GM21737 (cell line): ENCODE measurements at regions not wholly inside any gene's neighbourhood (a gene's known extent, or its start where the extent isn't known, plus 50 kb on each side); places are given as distances from the start of the nearest gene placed in this dataset.

ENCODE experiments used
- ATAC-seq: cut with Tn5 transposase; IDR thresholded peaks from one replicate; pipeline ENCODE4 v1.9.1; 2021; ENCODE audit warnings: mild to moderate bottlenecking, moderate library complexity; ENCODE audit not compliant: unreplicated experiment

DNA sequence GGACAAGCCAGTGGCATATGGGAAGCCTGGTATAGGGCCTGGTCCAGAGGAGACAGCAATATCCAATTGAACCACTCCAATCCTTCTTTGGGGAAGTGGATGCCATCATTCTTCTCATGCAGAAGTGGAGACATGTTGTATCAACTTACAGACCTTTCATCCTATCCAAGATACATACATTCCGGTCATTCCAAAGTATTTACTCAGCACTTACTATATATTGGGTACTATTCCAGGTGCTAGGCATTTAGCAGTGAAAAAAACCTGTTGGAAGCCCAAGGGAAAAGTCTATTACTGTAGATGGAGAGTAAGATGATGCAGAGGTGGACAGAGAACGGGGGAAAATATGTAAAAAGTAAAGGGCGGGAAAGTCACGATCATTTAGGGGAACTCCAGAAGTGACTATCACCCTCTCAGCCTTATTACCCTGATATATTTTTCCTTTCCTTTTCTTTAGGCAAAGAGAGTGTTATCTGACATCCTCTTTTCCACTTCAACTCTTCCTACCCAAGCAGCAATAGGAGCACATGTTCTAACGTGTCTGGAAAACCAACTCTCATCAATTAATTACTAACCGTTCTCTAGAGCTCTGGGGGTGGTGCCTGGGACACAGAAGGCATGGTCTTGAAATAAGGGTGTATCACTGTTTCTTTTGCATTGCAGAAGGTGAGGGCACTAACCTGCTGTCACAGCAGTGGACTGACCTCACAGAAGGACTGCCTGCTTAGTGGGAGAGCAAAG is 210.1 kb upstream of the MAF start:
- ATAC-seq: no peak

DNA sequence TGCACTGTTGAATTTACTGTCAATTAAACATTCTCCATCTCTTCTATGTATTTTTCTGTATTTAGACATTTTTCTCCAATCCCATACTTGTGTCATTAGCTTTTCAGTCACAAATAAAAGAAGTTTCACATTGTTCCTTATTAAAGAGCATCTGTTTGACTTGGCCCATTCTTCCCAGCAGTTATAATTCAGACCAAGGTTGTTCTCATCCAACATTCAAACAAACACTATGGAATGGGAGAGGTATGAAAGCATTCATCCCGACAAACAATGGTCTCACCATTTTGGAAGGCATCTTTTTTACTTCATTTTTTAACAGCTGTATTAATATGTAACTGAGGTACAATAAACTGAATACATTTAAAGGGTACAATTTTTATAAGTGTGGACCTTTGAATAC is 208.8 kb upstream of the MAF start:
- ATAC-seq: no peak

DNA sequence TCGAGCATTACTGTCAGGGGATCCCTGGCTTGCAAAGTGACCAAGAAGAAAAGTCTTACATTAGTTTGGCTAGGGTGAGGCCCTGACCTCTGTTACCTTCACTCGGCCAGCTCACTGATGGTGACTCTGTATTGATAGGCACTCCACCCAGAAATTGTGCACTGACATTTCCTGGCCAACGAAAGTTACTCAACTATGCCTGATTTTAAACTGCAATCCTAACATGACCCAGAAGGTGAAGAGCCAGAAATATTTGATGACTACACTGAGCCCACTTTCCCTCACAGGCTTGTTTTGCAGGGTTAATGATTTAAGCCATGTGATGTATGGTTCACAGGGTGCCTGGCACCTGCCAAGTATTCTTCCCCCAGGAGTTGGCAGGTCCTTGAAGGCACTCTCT is 208.2 kb upstream of the MAF start:
- no peak for ATAC-seq

DNA sequence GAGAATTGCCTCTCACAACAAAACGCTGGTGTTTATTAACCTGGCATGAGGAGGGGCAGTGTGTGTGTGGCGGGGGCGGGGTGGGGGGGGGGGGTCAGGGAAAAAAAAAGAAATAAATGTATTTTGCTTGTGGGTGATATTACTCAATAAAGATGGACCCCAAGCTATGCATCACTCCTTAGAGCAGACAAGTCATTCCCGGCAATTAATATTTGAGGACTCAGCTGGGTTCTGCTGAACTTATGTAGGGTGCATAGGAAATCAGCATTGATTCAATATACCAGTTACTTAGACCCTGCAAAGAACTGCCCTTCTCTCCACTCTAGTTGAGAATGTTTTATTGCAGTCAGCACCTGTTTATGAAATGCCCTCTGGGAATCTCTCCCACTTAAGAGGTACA is 206.2 kb upstream of the MAF start:
- no peak for ATAC-seq

DNA sequence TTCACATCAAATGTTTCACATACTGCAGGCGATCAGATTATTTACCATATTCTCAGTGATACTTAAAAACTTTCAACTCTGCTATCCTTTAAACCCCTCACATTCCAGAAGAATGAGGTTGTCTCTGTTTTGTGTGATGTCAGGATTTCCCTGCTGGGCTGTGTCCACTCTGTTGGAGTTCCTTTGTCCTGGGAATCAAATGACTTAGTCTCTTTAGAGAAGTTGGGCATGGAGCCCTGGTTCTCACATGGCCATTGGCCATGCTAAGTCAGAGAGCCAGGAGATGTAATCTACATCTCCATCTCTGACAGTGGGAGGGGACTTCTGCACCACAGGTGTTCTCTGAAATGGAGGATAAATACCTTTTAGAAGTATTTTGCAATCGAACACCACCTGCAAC is 205.1 kb upstream of the MAF start:
- ATAC-seq: no peak

DNA sequence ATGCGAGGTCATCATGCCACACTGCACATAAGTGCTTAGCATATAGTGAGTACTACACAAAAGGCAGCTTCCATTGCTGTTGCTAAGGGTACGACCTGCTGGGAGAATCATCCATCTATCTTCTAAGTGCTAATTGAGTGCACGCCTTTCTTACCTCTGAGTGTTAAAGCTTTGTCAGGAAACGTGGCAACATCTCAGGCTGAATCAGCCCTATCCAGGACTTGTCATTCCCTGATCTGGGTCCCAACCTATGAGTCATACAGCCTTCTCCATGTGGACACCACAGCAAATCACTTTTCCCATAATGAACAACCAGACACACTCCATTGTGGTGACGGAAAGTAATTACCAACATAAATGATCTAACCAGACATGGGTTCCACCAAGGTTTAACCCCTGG is 201.1 kb upstream of the MAF start:
- no peak for ATAC-seq

DNA sequence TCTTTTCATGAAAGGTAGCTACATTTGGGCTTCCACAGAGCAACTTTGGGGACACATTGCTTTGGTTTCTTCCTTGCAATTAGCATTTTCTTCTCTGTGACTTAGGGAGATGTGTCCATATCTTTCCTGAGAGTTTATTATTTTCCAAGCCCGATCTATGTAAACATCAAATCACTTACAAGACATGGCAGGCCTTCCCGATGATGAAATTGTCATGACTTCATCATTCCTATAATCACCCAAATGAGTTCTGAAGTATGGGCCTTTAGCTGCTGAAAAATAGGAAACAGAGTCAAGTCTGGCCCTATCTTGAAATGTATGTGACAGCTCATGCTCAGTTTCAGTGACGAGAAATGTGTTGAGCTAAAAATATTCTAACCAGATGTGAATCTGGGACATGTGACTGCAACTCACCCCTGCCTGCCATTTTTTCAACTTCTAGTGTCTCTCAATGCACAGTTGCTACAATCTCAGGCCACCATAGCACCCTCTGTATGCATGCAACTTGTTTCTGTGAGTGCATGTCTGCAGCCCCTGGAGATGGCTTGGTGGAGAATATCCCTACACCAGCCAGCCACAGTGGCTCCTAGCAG is 199.6 kb upstream of the MAF start:
- ATAC-seq: no peak

DNA sequence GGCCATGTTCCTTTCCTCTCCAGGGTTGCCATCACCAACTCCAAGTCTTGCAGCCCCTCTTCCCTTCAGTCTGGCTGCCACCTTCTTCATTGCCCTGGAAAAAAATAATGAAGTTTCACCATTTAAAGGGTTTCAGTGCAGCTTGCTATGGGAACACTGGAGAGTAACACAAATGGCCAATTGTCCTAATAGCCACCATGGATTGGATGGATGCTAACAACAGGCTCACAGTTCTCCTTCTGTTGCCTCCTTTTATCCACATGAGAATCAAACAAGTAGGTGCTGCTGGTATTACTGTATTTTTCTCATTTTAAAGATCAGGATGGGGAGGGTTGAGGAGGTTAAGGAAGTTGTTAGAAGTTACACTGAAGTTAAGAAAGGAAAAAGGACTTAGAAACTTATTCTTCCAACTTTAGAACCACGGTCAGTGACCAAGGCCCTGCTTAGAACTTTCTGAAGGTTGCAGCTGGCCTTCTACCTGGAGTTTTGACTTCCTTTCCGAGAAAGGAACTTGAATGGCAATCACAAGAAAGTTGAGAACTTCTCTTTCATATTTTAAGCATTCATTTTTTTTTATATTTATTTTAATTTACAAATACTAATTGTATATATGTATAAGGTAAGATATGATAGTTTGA is 198.0 kb upstream of the MAF start:
- no peak for ATAC-seq

DNA sequence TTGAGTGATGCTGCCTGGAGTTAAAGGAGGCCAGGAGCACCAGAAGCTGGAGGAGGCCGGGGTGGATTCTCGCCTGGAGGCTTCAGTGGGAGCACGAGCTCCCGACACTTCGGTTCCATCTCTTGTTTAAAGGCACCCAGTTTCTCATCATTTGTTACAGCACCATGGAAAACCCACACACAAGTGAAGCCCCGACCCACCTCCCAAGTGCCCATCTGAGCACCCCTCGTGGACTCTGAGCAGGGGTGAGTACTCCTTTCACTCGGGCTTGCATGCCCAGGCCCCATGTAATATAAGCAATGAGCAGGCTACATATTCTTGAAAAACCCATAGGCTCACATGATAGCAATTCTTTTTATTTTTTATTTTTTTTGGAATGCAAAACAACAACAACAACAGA is 196.9 kb upstream of the MAF start:
- ATAC-seq: no peak

DNA sequence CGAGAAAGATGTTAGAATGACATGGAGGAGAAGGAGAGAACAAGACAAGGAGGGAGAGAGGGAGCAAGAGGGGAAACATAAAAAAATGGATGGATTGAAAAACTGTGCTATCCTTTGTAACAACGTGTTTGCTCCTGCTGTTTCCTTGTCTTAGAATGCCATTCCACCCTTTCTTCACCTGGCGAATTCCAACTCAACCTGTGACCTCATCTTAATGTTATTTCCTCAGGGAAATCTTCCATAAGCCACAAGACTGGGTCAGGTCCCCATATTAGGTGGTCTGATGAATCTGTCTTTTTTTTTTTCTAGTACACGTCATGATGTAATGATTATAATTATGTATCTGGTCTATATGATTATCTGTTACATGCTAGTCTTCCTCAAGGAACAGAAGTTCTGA is 195.0 kb upstream of the MAF start:
- no peak for ATAC-seq

DNA sequence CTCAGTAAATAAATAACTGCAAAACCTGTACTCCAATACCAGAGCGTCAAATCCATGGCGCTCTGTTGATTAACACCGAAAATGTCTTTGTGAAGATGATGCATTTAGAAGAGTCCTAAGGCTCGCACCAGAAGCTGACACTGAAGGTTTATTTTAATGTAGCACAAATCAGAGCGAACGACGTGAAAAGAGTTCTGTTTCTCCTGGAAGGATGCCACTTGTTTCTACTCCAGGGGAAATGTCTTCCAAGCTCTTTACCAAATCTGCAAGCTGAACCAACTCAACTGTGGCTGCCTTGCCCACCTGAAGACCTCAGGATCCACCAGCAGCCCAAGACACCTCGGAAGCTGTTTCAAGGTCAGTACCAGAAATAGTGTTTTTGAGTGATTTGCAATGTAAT is 194.4 kb upstream of the MAF start:
- no peak for ATAC-seq

DNA sequence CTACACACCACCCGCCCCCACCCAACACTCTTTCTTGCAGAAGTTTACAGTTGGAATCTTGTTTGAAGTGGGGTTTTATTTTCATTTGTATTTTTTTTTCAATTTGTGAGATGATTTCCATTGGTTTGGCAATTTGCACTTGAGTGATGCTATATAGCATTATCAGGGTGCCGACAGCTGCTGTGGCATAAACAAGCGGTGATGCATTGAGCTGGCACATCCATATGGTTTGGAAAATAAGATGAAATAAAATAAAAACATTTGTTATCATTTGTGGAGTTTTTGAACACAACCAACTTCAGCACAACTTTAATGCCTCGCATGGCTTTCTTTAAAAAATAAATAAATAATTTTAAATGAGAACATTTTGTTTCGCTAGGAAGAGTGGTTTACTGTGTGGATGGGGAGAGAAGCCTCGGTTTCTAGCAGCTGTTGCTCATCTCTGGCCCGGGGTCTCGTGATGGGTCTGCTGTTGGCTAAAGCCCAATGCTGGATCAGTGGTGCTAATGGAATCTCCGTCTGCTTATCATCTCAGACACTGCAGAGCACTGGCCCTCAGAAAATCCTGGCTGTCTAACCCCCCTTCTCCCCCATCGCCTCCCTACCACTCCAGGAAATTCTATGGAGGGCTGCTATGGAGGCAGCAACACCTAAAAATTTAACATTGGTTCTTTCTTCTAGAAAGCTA is 192.3 kb upstream of the MAF start:
- ATAC-seq: no peak

DNA sequence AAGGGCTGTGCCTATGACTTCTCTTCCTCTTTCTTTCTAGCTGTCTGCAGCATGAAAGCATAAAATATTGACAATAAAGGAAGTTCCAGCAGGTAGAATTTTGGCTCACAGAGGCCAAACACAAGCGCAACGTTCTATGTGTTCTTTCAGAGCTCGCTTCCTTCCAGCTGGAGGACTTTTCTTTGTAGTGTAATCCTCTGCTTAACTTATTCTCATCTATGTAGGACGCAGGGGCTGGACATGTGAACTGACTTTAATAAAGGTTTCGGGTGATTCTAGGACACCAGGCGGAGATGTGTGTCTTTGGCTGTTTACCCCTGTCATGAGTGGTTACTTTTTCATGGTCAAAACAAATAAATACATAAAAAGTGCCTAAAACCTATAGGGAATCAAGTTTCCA is 191.5 kb upstream of the MAF start:
- no peak for ATAC-seq

DNA sequence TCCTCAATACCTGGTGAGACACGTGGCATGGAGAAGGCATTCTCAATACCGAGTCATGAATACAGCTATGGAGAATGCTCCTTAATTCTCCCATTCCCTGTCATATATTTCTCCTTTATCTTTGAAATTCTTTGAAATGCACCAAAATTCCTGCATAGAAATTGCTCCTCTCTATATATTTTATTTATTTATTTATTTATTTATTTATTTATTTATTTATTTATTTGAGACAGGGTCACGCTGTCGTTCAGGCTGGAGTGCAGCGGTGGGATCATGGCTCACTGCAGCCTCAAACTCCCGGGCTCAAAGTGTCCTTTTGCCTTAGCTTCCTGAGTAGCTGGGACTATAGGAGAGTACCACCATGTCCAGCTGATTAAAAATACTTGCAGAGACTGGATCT is 190.3 kb upstream of the MAF start:
- no peak for ATAC-seq

DNA sequence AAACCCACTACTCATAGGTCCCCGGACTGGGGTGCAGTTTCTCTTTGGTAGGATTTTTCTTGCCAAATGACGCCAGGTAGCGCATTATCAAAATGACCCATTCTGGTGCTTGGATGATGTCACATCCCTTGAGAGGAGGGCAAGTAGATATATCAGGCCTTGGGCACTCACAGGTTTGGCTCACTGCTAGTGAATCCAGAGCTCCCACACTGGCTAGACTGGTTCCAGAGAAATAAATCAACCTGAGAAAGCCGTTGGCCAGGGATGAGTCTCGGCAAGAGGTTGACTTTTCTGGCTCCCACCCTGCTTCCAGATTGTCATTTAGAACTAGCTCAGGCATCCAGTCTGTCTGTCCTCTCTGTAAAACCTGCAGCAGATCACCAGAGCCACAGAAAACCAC is 188.4 kb upstream of the MAF start:
- ATAC-seq: no peak

DNA sequence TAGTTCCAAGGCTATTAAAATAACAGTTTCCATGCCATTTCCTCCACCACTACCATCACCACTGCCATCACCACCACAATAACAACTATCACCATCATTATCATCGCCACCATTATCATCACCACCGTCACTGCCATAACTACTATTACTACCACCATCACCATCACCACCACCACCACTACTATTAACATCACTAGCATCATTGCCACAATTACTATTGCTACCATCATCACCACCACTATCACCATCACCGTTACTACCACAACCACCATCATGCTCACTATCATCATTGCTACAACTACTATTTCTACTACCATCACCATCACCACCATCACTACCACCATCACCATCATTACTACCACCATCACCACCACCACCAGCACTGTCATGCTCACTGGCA is 185.9 kb upstream of the MAF start:
- no peak for ATAC-seq

DNA sequence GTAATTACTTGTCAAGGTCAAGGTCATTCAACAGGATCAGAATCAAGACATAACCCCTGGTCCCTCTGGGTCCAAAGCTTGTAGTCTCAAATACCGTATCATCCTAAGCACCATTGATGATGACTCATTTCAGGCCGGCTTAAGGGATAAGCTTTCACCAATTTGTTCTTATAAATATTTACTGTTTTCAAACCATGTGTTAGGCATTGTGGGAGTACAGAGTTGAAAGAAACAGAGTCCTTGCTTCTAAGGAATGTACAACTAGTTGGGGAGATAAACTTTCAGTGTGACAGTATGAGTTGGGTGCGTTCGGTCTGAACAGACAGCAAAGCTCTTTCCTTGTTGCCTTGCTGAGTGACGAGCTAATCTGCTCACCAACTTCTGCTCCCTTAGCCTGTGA is 183.5 kb upstream of the MAF start:
- no peak for ATAC-seq

DNA sequence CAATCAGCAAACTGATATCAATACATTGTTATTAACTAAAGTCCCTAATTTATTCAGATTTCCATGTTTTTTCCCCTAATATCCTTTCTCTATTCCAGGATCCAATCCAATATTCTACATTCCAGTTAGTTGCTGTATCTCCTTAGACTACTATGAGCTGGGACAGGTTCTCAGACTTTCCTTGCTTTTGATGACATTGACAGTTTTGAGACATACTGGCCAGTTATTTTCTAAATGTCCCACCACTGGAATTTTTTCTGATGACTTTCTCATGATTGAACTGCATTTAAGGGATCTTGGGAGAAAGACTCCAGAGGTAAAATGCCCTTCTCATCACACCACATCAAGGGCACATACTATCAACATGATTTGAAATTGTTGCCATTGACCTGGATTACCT is 177.1 kb upstream of the MAF start:
- ATAC-seq: no peak

DNA sequence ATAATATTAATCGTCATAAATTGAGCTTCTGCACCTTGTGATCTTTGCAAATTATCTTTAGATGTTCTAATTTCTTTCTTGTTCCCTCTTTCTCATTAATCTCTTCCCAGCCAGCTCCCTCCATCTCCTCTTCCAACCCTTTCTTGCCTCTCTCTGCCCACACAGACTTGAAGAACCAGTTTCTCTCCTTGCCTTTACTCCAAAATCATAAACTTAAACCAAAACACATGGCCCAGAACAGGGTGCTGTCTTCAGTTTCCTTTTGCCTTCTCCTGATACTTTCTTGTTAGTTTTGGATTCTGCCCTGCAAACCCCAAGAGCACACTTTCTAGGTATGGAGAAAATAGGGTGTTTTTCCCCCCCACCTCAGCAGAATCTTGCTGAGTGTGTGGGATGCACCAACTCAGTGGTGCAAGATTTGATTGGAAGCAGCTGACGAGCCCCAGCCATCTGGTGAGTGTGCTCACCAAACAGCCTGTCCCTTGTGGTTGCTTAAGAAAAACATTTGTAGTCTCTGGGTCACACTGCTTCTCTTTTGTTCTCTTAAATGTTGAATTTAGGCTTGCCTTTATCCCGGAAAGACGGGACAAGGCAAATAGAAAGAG is 175.8 kb upstream of the MAF start:
- ATAC-seq: no peak

DNA sequence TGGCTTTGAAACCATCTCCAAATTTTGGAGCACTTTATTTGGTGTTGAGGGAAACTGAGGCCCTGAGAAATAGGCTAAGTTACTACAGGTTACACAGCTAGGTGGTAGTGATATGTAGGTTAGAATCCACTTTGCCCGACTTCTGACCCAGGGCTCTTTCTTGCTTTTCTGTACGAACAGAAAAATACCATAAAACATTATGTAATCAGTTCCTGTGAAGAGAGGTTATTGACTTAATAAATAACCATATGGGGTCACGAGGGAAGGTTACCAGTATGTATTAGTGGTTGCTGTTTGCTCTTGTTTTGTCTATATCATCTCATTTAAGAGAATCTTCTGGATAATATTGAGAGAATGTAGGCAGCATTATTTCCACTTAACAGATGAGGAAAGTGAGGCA is 172.2 kb upstream of the MAF start:
- no peak for ATAC-seq

DNA sequence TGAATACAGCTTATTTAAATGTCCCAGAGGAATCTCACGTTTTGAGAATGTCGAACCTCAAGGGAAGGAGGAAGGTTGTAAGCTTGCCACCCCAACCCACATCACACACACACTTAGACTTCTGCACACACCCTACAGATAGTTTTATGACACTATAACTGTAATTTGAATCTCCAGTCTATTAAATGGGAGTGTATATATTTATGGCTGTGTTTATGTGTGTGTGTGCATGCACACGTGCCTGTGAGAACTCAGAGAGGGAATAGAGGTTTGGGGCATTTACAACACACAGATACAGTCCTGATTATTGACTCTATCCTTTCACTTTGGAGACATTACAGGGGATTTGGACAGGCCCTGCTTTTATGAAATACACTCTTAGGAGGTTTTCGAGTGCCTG is 171.5 kb upstream of the MAF start:
- ATAC-seq: no peak
